ENCODE measurements at regions not wholly inside any gene's neighbourhood (a gene's known extent, or its start where the extent isn't known, plus 50 kb on each side); places are given as distances from the start of the nearest gene placed in this dataset.
"Not testable (repeated sequence)": the region's sequence is repeated elsewhere in the genome, so short reads cannot be mapped to it uniquely, and the experiment has no call there.

- no peak for DNase-seq
These were observed 191.1 kb downstream of the OLFM1 start for GRCh38 chr9:135278586-135278985.

DNA sequence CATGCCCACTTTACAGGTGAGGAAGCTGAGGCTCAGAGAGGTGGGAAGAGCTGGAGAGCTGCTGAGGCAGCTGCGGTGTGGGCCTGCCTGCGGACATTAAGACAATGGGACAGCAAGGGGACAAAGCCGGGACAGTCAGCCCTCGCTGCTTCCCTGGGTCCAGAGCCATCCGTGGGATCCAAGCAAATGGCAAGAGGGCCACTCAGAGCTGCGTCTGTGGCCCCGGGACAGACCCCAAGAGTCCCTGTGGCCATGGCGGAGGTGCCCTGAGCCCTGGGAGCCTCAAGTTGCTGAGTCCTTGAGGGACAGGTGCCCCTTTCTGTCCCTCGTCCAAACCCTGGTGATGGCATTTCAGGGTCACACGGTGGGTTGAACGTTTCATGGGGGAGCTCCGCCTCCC, 191.9 kb downstream of the OLFM1 start:
- DNase-seq, result no peak

- no peak for DNase-seq
These were observed 192.4 kb downstream of the OLFM1 start for GRCh38 chr9:135279834-135280393.

- DNase-seq, result no peak
These were observed 193.2 kb downstream of the OLFM1 start for GRCh38 chr9:135280666-135281065.

- peak; percentile 9 for DNase-seq
These were observed 193.7 kb downstream of the OLFM1 start for GRCh38 chr9:135281151-135281550.

DNA sequence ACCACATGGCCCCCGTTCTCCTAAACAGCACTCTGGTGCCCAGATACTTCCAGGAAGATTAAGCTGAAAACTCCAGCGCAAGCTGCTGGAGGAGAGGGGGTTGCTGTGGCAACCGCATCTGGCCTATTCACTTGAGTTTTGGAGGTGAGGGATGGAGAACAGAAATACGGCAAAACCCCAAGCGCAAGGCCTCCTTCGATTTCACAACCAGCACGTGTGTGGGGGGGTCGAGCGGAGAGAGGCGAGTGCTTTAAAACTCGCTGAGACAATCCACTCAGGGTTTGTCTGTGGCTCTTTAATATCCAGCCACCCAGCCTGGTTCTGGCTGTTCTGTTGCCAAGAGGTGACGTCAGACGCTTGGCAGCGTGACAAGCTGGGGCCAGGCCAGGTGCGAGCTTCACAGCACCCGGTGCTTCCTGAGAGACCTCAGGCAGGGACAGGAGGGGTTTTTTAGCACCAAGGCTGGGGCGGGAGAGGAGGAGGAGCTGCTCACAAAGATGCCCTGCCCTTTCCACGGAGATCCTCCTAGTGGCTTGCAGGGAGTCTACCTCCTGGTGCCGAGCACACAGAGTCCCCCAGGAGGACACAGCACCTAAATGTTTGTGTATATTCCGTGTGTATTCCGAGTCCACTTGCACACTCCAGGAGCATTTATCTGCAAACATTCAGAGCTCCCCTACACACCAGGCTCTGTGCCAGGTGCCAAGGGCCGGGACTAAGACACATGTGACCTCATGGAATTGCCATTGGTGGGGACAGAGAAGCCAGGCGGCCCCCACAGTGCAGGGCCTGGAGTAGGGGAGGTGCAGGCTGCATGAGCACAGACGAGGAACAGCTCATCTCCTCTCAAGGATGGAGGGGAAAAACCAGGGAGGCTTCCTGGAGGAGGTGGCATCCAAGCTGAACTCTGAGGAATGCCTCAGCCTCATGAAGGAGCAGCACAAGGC, 194.6 kb downstream of the OLFM1 start:
- peak; percentile 28 for DNase-seq

- DNase-seq, result no peak
These were observed 195.3 kb downstream of the OLFM1 start for GRCh38 chr9:135282808-135283207.

DNA sequence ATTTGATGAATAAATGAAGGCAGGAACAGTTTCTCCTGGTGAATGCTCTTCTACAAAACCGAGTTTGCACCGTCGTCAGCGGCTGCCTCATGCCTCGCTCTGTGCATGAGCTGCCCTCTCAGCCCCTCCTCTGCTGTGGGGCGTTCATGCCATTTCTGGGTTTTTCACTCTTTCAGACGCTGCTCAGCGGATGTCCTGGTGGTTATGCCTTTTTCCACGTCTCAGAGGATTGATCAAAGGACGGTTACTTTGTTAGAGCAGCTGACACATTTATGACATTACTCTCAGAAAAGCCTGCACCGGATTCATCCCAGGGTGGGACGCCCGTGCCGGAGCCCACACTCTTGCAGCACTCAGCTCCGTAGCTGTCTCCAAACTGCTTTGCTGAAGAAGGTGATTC, 195.9 kb upstream of the PPP1R26 start:
- peak; percentile 51 for DNase-seq

GRCh38 chr9:135284386-135285134, 195.0 kb upstream of the PPP1R26 start:
- DNase-seq, result peak; percentile 28

- DNase-seq, result not testable (repeated sequence)
These were observed 193.2 kb upstream of the PPP1R26 start for GRCh38 chr9:135286187-135286925.

- DNase-seq, result no peak
These were observed 192.6 kb upstream of the PPP1R26 start for GRCh38 chr9:135286961-135287360.

DNA sequence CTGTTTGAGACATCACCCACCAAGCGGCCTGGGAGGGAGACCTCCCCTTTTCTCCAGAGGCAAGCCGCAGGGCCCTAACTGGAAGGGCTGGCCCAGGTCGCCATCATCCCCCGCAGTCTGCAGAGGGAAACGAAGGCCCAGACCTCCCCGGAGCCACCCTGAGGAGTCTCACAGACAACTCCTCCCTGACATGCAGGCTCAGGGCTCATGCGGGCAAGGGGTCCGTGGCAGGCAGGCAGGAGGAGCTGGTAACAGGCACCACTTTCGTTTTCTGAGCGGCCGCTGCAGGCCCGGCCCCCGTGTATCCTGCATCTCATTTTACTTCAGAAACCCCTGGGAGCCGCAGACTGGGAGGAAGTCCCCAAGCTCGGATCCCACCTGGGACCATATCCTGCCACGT, 192.0 kb upstream of the PPP1R26 start:
- no peak for DNase-seq

- DNase-seq, result peak; percentile 44
These were observed 191.5 kb upstream of the PPP1R26 start for GRCh38 chr9:135288054-135288453.

DNA sequence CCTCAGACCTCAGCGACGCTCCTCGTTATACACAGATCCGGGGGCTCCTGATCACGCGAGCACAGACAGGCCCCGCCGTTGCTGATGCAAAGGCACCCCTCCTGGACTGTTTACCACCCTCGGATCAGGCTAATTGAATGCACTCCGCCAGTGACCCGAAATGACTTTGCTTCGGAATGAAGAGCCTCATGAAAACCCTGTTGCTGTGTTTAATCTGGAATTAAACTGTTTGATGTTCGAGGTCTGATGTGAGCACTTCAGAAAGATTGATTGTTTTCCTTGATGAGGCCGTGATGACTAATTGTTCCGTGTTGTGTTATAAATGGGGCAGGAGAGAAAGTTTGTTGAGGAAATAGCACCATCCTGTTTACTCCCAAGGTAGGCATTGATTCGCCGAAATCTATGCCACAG, 190.5 kb upstream of the PPP1R26 start:
- no peak for DNase-seq

- no peak for DNase-seq
These were observed 189.5 kb upstream of the PPP1R26 start for GRCh38 chr9:135290086-135290485.

DNA sequence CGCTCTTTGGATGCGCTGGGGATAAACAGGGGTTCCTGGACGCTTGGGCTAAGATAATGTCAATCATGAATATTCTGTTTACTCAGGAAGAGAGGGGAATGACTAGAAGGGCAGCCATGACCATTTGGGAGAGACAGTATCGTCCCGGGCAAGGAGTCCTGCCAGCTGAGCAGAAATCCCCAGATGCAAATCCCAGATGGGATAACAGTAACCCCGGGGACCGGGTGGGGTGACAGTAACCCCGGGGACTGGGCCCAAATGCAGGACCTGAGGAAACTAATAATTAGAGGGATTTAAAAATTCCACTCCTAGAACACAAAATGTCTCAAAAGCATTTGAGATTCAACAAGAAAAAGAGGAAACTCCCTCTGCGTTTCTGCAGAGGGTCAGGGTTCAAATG, 189.0 kb upstream of the PPP1R26 start:
- no peak for DNase-seq

- DNase-seq, result peak; percentile 14
These were observed 188.4 kb upstream of the PPP1R26 start for GRCh38 chr9:135291165-135291564.

DNA sequence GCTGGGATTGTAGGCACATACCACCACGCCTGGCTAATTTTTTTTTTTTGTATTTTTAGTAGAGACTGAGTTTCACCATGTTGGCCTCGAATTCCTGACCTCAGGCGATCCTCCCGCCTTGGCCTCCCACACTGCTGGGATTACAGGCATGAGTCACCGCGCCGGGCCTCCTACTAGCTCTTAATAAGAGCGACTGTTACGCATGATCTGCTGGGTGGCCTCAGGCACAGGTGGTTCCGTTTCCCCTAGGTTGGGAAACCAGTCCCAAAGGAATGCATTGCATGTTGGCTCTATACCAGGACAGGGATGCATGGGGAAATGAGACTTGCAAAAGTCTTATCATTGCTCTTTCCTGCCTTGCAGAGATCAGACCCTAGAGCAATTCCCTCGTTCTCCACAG, 184.7 kb upstream of the PPP1R26 start:
- DNase-seq, result no peak

DNA sequence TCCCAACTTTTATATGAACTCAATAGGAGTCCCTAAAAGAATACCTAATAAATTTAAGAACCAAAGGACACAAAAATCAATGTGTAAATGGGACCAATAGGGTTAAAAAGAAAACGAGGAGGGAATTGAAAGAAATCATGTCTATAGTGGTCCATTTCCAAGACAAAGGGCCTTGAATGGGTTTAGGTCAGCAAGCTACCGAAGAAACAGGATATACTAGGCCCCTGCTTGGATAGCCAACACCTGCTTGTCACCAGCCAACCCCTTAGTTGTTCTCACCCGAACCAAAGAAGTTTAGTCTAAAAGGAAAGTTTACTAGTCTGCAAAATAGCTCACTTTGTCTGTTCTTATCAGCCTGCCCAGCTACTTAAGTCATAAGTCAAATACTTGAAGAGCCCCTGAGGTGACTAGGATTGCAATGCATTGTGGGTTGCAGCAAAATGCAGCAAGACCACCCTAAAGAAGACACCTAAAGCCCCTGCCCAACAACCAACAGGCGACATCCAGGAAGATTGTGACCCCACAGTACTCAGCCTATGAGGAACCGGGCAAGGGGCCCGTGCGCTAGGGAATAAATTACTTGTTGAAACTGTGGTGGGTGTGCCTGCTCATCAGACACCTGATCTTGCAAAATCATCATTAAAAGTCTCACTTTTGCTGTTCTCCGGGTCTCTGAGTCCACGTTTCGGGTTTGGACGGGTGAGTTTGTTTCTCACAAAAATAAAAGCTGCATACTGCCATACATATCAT, 183.9 kb upstream of the PPP1R26 start:
- no peak for DNase-seq

GRCh38 chr9:135296735-135297455, 182.7 kb upstream of the PPP1R26 start:
- no peak for DNase-seq

GRCh38 chr9:135297456-135298075, 182.0 kb upstream of the PPP1R26 start:
- no peak for DNase-seq

Measured in retina (tissue), 1 donor.